Endothelial cell of umbilical vein (primary cell): ENCODE measurements at regions not wholly inside any gene's neighbourhood (a gene's known extent, or its start where the extent isn't known, plus 50 kb on each side); places are given as distances from the start of the nearest gene placed in this dataset.

Experiments used
- EZH2 ChIP-seq: IDR thresholded peaks from 2 replicates; pipeline ENCODE4 v1.6.1; 2012; ENCODE audit warnings: borderline replicate concordance, low read depth, mild to moderate bottlenecking, moderate library complexity, low read length, inconsistent platforms; ENCODE audit not compliant: severe bottlenecking
- JUN ChIP-seq: IDR thresholded peaks from 2 replicates; pipeline ENCODE4 v1.6.1; 2011; ENCODE audit warnings: borderline replicate concordance, low read depth; ENCODE audit not compliant: insufficient read length, insufficient read depth
- POLR2A ChIP-seq: IDR thresholded peaks from 2 replicates; pipeline ENCODE4 v1.6.1; 2012; ENCODE audit warnings: low read depth, mild to moderate bottlenecking, control low read depth, low read length
- POLR2AphosphoS5 ChIP-seq: IDR thresholded peaks from 2 replicates; pipeline ENCODE4 v1.6.1; 2012; ENCODE audit warnings: low read depth, mild to moderate bottlenecking, control low read depth, low read length, moderate library complexity; ENCODE audit not compliant: insufficient read depth
- TF ChIP-seq, protein P1 (sequence below), 2 donors: IDR thresholded peaks; 1 replicate in 1 of 2; 2 replicates in 1 of 2; pipeline ENCODE4 v1.5.1; 2011; ENCODE audit warnings: low read length in 2 of 2, mild to moderate bottlenecking in 2 of 2, moderate library complexity in 2 of 2, control low read depth in 1 of 2, inconsistent platforms in 1 of 2, low read depth in 1 of 2; ENCODE audit not compliant: insufficient read depth in 1 of 2; ENCODE audit errors: extremely low read depth in 1 of 2
- TF ChIP-seq, protein P2 (sequence below): IDR thresholded peaks from 2 replicates; pipeline ENCODE4 v1.6.1; 2011; ENCODE audit not compliant: insufficient read depth, insufficient read length

DNA sequence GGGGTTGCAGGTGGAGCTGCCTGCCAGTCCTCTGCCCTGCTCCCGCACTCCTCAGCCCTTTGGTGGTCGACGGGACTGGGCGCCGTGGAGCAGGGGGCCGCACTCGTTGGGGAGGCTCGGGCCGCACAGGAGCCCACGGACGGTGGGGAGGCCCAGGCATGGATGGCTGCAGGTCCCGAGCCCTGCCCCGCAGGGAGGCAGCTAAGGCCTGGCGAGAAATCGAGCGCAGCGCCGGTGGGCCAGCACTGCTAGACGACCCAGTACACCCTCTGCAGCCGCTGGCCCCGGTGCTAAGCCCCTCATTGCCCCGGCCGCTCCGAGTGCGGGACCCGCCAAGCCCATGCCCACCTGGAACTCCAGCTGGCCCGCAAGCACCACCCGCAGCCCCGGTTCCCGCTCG is 221.8 kb downstream of the BTG1 start:
- no peak for TF ChIP-seq POLR2AphosphoS5
- TF ChIP-seq, protein P1, sequence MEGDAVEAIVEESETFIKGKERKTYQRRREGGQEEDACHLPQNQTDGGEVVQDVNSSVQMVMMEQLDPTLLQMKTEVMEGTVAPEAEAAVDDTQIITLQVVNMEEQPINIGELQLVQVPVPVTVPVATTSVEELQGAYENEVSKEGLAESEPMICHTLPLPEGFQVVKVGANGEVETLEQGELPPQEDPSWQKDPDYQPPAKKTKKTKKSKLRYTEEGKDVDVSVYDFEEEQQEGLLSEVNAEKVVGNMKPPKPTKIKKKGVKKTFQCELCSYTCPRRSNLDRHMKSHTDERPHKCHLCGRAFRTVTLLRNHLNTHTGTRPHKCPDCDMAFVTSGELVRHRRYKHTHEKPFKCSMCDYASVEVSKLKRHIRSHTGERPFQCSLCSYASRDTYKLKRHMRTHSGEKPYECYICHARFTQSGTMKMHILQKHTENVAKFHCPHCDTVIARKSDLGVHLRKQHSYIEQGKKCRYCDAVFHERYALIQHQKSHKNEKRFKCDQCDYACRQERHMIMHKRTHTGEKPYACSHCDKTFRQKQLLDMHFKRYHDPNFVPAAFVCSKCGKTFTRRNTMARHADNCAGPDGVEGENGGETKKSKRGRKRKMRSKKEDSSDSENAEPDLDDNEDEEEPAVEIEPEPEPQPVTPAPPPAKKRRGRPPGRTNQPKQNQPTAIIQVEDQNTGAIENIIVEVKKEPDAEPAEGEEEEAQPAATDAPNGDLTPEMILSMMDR (IDR thresholded peaks at IDR 0.05; ENCODE audit: extremely low read depth in 1 of 2, insufficient read depth in 1 of 2, low read depth in 1 of 2, low read length in 2 of 2) = no peak
- no peak for TF ChIP-seq POLR2A
- TF ChIP-seq, protein P2, sequence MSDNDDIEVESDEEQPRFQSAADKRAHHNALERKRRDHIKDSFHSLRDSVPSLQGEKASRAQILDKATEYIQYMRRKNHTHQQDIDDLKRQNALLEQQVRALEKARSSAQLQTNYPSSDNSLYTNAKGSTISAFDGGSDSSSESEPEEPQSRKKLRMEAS = no peak
- TF ChIP-seq EZH2 = no peak
- TF ChIP-seq JUN = no peak
